ENCODE measurements at regions not wholly inside any gene's neighbourhood (a gene's known extent, or its start where the extent isn't known, plus 50 kb on each side); places are given as distances from the start of the nearest gene placed in this dataset.

DNA sequence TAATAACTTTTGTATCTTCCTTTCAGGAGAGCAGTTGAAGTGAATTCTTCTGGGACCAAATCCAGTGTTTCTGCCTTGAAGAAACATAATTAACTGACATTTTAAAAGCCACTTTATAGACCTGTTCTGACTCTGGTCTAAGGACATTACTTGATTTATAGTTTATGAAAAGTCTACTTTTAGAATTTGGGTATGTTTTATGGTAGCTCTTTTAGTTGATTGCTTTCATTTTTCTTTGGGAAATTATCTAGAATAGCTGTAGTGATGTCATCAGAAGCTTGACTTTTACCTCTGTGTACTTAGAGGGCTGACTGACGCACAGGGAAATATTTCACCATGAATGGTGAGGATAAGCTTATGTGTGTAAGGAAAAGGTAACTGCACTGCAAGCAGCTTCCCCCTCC is 131.8 kb upstream of the LIMCH1 start:
- TF ChIP-seq POLR2AphosphoS5 (IDR thresholded peaks at IDR 0.05; ENCODE audit: insufficient read depth, low read depth, low read length) = no peak
- TF ChIP-seq GATA2 (IDR thresholded peaks at IDR 0.05; ENCODE audit: insufficient read depth, insufficient read length, low read depth, low read length) = no peak
- TF ChIP-seq FOS (IDR thresholded peaks at IDR 0.05; ENCODE audit: borderline replicate concordance, insufficient read depth, low read length) = no peak
- no peak for TF ChIP-seq EZH2 (IDR thresholded peaks at IDR 0.05; ENCODE audit: borderline replicate concordance, low read depth, low read length, severe bottlenecking)
- no peak for TF ChIP-seq JUN (IDR thresholded peaks at IDR 0.05; ENCODE audit: borderline replicate concordance, insufficient read depth, insufficient read length, low read depth)
- no peak for TF ChIP-seq MAX (IDR thresholded peaks at IDR 0.05; ENCODE audit: insufficient read depth, insufficient read length)
- TF ChIP-seq CTCF (IDR thresholded peaks at IDR 0.05; ENCODE audit: extremely low read depth in 1 of 2, insufficient read depth in 1 of 2, low read depth in 1 of 2, low read length in 2 of 2) = no peak
- no peak for TF ChIP-seq POLR2A (IDR thresholded peaks at IDR 0.05; ENCODE audit: low read depth, low read length)
- no peak for TF ChIP-seq MYC (IDR thresholded peaks at IDR 0.05; ENCODE audit: low read depth, low read length)
- Histone ChIP-seq H3K27ac (ENCODE audit: insufficient read depth, low read depth, low read length) (no peak overlapping the region), H2AFZ (ENCODE audit: low read depth, low read length) (no peak overlapping the region), H3K79me2 (ENCODE audit: control insufficient read depth, insufficient read depth, low read length) (no peaks in the 10 kb centered on the region), H3K9me3 (replicated peaks; ENCODE audit: control insufficient read depth, insufficient read depth, low read length) (no peaks in the 10 kb centered on the region), H3K27me3 (ENCODE audit: control insufficient read depth in 2 of 2, insufficient read depth in 2 of 2, low read length in 2 of 2) (peaks cover 0 to 10% of the 10 kb centered on the region in 2 experiments), H3K4me2 (ENCODE audit: insufficient read depth, low read length) (no peak overlapping the region), H3K9me1 (replicated peaks; ENCODE audit: control insufficient read depth, extremely low read depth, insufficient read depth, low read length) (no peaks in the 10 kb centered on the region), H3K4me3 (replicated peaks in 1 of 3; ENCODE audit: insufficient read depth in 1 of 3, low read depth in 1 of 3, low read length in 3 of 3) (no peak overlapping the region), H4K20me1 (replicated peaks; ENCODE audit: control insufficient read depth, extremely low read depth, insufficient read depth, low read length) (no peaks in the 10 kb centered on the region), H3K4me1 (ENCODE audit: control insufficient read depth, extremely low read depth, insufficient read depth, low read length) (no peaks in the 10 kb centered on the region), H3K36me3 (ENCODE audit: control insufficient read depth in 2 of 2, extremely low read depth in 1 of 2, insufficient read depth in 2 of 2, low read length in 2 of 2) (no peaks in the 10 kb centered on the region), H3K9ac (replicated peaks; ENCODE audit: extremely low read depth, insufficient read depth, low read length) (no peak overlapping the region)
- BruUV-seq (replicated peaks) = no TSS peak
- dilution Hi-C loops (cut with MboI; ENCODE audit: extremely low pct_ligation_motif_present, low sequenced_read_pairs) (no loop called here), intact Hi-C loops (cut with micrococcal nuclease) (no loop called here)
- ChIA-PET POLR2A (no interaction called here), CTCF (interaction anchor here (1.4 kb wide), 1 partner anchor 256 kb away, joined by 4 read pairs; no protein-coding TSS in a partner anchor)
- FAIRE-seq (no peak), DNase-seq (ENCODE audit: low read depth, low spot score) (no peak)

Data from endothelial cell of umbilical vein (primary cell).